ENCODE measurements at regions not wholly inside any gene's neighbourhood (a gene's known extent, or its start where the extent isn't known, plus 50 kb on each side); places are given as distances from the start of the nearest gene placed in this dataset.

DNA sequence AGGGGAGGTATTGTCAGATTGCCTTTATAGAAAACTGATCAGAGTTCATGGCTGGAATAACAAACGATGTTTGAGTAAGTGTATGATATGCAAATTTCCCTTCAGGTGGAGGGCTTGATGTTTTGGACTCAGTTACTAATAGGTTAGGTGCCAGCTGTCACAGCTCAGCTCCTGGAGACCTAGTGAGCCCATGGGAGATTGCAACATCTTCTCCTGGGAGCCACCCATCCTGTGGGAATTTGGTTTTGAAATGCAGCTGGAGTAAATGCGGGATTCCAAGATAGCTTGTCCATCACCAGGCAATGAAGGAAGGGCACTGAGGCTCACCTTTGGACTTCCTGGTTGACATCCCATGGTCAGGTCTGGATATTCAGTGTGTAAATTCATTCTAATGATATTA, 211.4 kb upstream of the NRIP1 start:
- no peak for TF ChIP-seq EP300 (IDR thresholded peaks at IDR 0.05)
- TF ChIP-seq, protein P1, sequence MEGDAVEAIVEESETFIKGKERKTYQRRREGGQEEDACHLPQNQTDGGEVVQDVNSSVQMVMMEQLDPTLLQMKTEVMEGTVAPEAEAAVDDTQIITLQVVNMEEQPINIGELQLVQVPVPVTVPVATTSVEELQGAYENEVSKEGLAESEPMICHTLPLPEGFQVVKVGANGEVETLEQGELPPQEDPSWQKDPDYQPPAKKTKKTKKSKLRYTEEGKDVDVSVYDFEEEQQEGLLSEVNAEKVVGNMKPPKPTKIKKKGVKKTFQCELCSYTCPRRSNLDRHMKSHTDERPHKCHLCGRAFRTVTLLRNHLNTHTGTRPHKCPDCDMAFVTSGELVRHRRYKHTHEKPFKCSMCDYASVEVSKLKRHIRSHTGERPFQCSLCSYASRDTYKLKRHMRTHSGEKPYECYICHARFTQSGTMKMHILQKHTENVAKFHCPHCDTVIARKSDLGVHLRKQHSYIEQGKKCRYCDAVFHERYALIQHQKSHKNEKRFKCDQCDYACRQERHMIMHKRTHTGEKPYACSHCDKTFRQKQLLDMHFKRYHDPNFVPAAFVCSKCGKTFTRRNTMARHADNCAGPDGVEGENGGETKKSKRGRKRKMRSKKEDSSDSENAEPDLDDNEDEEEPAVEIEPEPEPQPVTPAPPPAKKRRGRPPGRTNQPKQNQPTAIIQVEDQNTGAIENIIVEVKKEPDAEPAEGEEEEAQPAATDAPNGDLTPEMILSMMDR (IDR thresholded peaks at IDR 0.05) = no peak
- TF ChIP-seq POLR2A (IDR thresholded peaks at IDR 0.05) = no peak
